Anterior cingulate cortex (tissue), 58 donors: ENCODE measurements at regions not wholly inside any gene's neighbourhood (a gene's known extent, or its start where the extent isn't known, plus 50 kb on each side); places are given as distances from the start of the nearest gene placed in this dataset.
"Not testable (repeated sequence)": the region's sequence is repeated elsewhere in the genome, so short reads cannot be mapped to it uniquely, and the experiment has no call there.

Source experiments
- DNase-seq, 58 donors: peaks; one replicate each; lab custom pipeline; 2025; lab: John Stamatoyannopoulos, UW

GRCh38 chr7:91609525-91609924, 271.0 kb downstream of the MTERF1 start:
- no peak for DNase-seq

GRCh38 chr7:91614431-91614830, 266.1 kb downstream of the MTERF1 start:
- no peak for DNase-seq

GRCh38 chr7:91618776-91619765, 261.4 kb downstream of the MTERF1 start:
- DNase-seq: no peak

- no peak for DNase-seq
These were observed 259.7 kb downstream of the MTERF1 start for GRCh38 chr7:91620827-91621226.

GRCh38 chr7:91627324-91627723, 253.2 kb downstream of the MTERF1 start:
- not testable (repeated sequence) for DNase-seq

- DNase-seq: no peak
These were observed 251.8 kb downstream of the MTERF1 start for GRCh38 chr7:91628742-91629141.

GRCh38 chr7:91630581-91631380, 249.7 kb downstream of the MTERF1 start:
- no peak for DNase-seq

GRCh38 chr7:91632234-91632940, 248.1 kb downstream of the MTERF1 start:
- no peak for DNase-seq

- DNase-seq: no peak
These were observed 247.5 kb downstream of the MTERF1 start for GRCh38 chr7:91633013-91633441.

GRCh38 chr7:91634485-91635177, 245.9 kb downstream of the MTERF1 start:
- DNase-seq: peak in 2 of 58 donors; percentile 11 to 18

GRCh38 chr7:91636129-91636724, 244.3 kb downstream of the MTERF1 start:
- no peak for DNase-seq

- no peak for DNase-seq
These were observed 243.8 kb downstream of the MTERF1 start for GRCh38 chr7:91636728-91637127.

- DNase-seq: no peak
These were observed 236.2 kb downstream of the MTERF1 start for GRCh38 chr7:91644256-91644655.

- no peak for DNase-seq
These were observed 235.0 kb downstream of the MTERF1 start for GRCh38 chr7:91645542-91645941.

- no peak for DNase-seq
These were observed 228.5 kb downstream of the MTERF1 start for GRCh38 chr7:91651986-91652385.

GRCh38 chr7:91653286-91653685, 227.2 kb downstream of the MTERF1 start:
- no peak for DNase-seq

GRCh38 chr7:91655656-91656055, 224.8 kb downstream of the MTERF1 start:
- no peak for DNase-seq

GRCh38 chr7:91656541-91657482, 223.7 kb downstream of the MTERF1 start:
- no peak for DNase-seq
